ENCODE measurements at regions not wholly inside any gene's neighbourhood (a gene's known extent, or its start where the extent isn't known, plus 50 kb on each side); places are given as distances from the start of the nearest gene placed in this dataset.

GRCh38 chr5:54634089-54634488 lies 116.5 kb downstream of the SNX18 start:
- no peak for DNase-seq

GRCh38 chr5:54632131-54632701 lies 114.7 kb downstream of the SNX18 start:
- DNase-seq = no peak

- no peak for DNase-seq
These were observed 113.3 kb downstream of the SNX18 start for GRCh38 chr5:54630738-54631359.

- DNase-seq = no peak
These were observed 111.6 kb downstream of the SNX18 start for GRCh38 chr5:54629115-54629514.

- no peak for DNase-seq
These were observed 110.5 kb downstream of the SNX18 start for GRCh38 chr5:54628050-54628449.

GRCh38 chr5:54626407-54626806 lies 108.8 kb downstream of the SNX18 start:
- DNase-seq = no peak

GRCh38 chr5:54624805-54625568 lies 107.4 kb downstream of the SNX18 start:
- DNase-seq = no peak

- DNase-seq = no peak
These were observed 104.2 kb downstream of the SNX18 start for GRCh38 chr5:54621709-54622108.

GRCh38 chr5:54621048-54621447 lies 103.5 kb downstream of the SNX18 start:
- no peak for DNase-seq

- DNase-seq = peak; percentile 11
These were observed 102.8 kb downstream of the SNX18 start for GRCh38 chr5:54620141-54620933.

- no peak for DNase-seq
These were observed 102.2 kb downstream of the SNX18 start for GRCh38 chr5:54619731-54620130.

- no peak for DNase-seq
These were observed 99.1 kb downstream of the SNX18 start for GRCh38 chr5:54616518-54617220.

GRCh38 chr5:54616031-54616430 lies 98.5 kb downstream of the SNX18 start:
- no peak for DNase-seq

GRCh38 chr5:54615381-54615780 lies 97.8 kb downstream of the SNX18 start:
- no peak for DNase-seq

- no peak for DNase-seq
These were observed 95.2 kb downstream of the SNX18 start for GRCh38 chr5:54612711-54613110.

GRCh38 chr5:54611290-54611951 lies 93.9 kb downstream of the SNX18 start:
- no peak for DNase-seq

- DNase-seq = peak; percentile 58
These were observed 92.8 kb downstream of the SNX18 start for GRCh38 chr5:54610197-54610944.

- no peak for DNase-seq
These were observed 91.0 kb downstream of the SNX18 start for GRCh38 chr5:54608423-54609085.

GRCh38 chr5:54607006-54607405 lies 89.4 kb downstream of the SNX18 start:
- DNase-seq = no peak

GRCh38 chr5:54603372-54603771 lies 85.8 kb downstream of the SNX18 start:
- no peak for DNase-seq

GRCh38 chr5:54602475-54602874 lies 84.9 kb downstream of the SNX18 start:
- no peak for DNase-seq
